B cell (primary cell): ENCODE measurements at regions not wholly inside any gene's neighbourhood (a gene's known extent, or its start where the extent isn't known, plus 50 kb on each side); places are given as distances from the start of the nearest gene placed in this dataset.
"Not testable (repeated sequence)": the region's sequence is repeated elsewhere in the genome, so short reads cannot be mapped to it uniquely, and the experiment has no call there.

Source experiments
- ATAC-seq: fragments of 200-7000 bp; cut with Tn5 transposase; one replicate; pipeline ENCODE4 v1.10.0; 2021; ENCODE audit warnings: low read depth, mild to moderate bottlenecking, moderate number of reproducible peaks, moderate library complexity
- CTCF ChIA-PET: fragments of 350-600 bp; sonication (Branson Sonifier 250); formaldehyde crosslinking; loops from one replicate; lab custom pipeline; 2021; ENCODE audit warnings: antibody characterized with exemption, inconsistent platforms; lab: Charles Lee
- POLR2A ChIA-PET: fragments of 350-600 bp; sonication (Branson Sonifier 250); formaldehyde crosslinking; loops from one replicate; lab custom pipeline; 2021; ENCODE audit warnings: antibody characterized with exemption; lab: Charles Lee
- DNase-seq: peaks from one replicate; pipeline ENCODE4 v3.0.0; 2013
- H2AFZ ChIP-seq: 2 replicates; pipeline ENCODE4 v1.6.1; 2012; ENCODE audit warnings: mild to moderate bottlenecking, low read depth, low read length; ENCODE audit not compliant: insufficient read depth, poor library complexity, severe bottlenecking
- H3K27ac ChIP-seq, 2 donors: 1 replicate in 1 of 2; 2 replicates in 1 of 2; pipeline ENCODE4 v1.5.1; 2012 to 2013; ENCODE audit warnings: low read length in 2 of 2, mild to moderate bottlenecking in 2 of 2, moderate library complexity in 1 of 2
- H3K27me3 ChIP-seq, 4 experiments: fragments of 200-600 bp in 1 of 4; sonication (generic) in 1 of 4; replicated peaks in 1 of 4; 1 replicate in 2 of 4; 2 replicates in 2 of 4; pipeline versions ENCODE4 v1.6.1 to v1.7.0; 2013 to 2016; ENCODE audit warnings: low read length in 3 of 4, mild to moderate bottlenecking in 2 of 4, mixed read lengths in 1 of 4, moderate library complexity in 1 of 4; ENCODE audit not compliant: insufficient read depth in 4 of 4, control insufficient read depth in 3 of 4; ENCODE audit errors: control extremely low read depth in 1 of 4
- H3K36me3 ChIP-seq, 2 experiments: replicated peaks in 1 of 2; 1 replicate in 1 of 2; 2 replicates in 1 of 2; pipeline versions ENCODE4 v1.6.1 to v1.7.1; 2013; ENCODE audit warnings: low read length in 1 of 2; ENCODE audit not compliant: insufficient read depth in 2 of 2, control insufficient read depth in 1 of 2; ENCODE audit errors: control extremely low read depth in 1 of 2, extremely low read depth in 1 of 2
- H3K4me1 ChIP-seq, 2 donors: fragments of 200-600 bp in 1 of 2; sonication (generic) in 1 of 2; 1 replicate in 1 of 2; 2 replicates in 1 of 2; pipeline versions ENCODE4 v1.5.1 to v1.6.1; 2013 to 2017; ENCODE audit warnings: low read length in 2 of 2; ENCODE audit not compliant: control insufficient read depth in 2 of 2, insufficient read depth in 2 of 2
- H3K4me2 ChIP-seq: replicated peaks from 2 replicates; pipeline ENCODE3; 2012; ENCODE audit warnings: mild to moderate bottlenecking, low read depth, low read length; ENCODE audit not compliant: poor library complexity, severe bottlenecking
- H3K4me3 ChIP-seq, 5 experiments: fragments of 200-600 bp in 1 of 5; sonication (generic) in 1 of 5; 1 replicate in 3 of 5; 2 replicates in 2 of 5; pipeline versions ENCODE4 v1.5.1 to v1.7.0; 2011 to 2016; ENCODE audit warnings: low read length in 4 of 5, mild to moderate bottlenecking in 4 of 5, low read depth in 2 of 5, control low read depth in 1 of 5, moderate library complexity in 1 of 5; ENCODE audit not compliant: insufficient read depth in 1 of 5; ENCODE audit errors: control extremely low read depth in 1 of 5, extremely low read depth in 1 of 5
- H3K79me2 ChIP-seq: fragments of 200-600 bp; sonication (generic); one replicate; pipeline ENCODE4 v1.6.0; 2016; ENCODE audit warnings: low read length; ENCODE audit not compliant: control insufficient read depth, insufficient read depth
- H3K9ac ChIP-seq: fragments of 200-600 bp; sonication (generic); 2 replicates; pipeline ENCODE4 v1.6.1; 2017; ENCODE audit warnings: mild to moderate bottlenecking, low read length, moderate library complexity
- H3K9me3 ChIP-seq, 3 donors: one replicate each; pipeline versions ENCODE4 v1.6.1 to v1.7.1; 2013; ENCODE audit warnings: low read length in 2 of 3; ENCODE audit not compliant: control insufficient read depth in 2 of 3, insufficient read depth in 1 of 3; ENCODE audit errors: control extremely low read depth in 1 of 3
- H4K20me1 ChIP-seq: 2 replicates; pipeline ENCODE4 v1.6.0; 2012; ENCODE audit warnings: mild to moderate bottlenecking, low read length; ENCODE audit not compliant: insufficient read depth, control insufficient read depth, poor library complexity, severe bottlenecking
- H3K27ac Mint-ChIP-seq: one replicate; pipeline ENCODE4 v1.8.0; 2021; ENCODE audit warnings: mixed read lengths
- H3K27me3 Mint-ChIP-seq: one replicate; pipeline ENCODE4 v1.8.0; 2021; ENCODE audit warnings: mixed read lengths
- H3K4me1 Mint-ChIP-seq: one replicate; pipeline ENCODE4 v1.8.0; 2021; ENCODE audit warnings: mixed read lengths
- H3K4me3 Mint-ChIP-seq: one replicate; pipeline ENCODE4 v1.8.0; 2021; ENCODE audit warnings: mixed read lengths
- H3K9me3 Mint-ChIP-seq: one replicate; pipeline ENCODE4 v1.8.0; 2022; ENCODE audit warnings: mixed read lengths; ENCODE audit not compliant: insufficient read depth
- CTCF ChIP-seq: fragments of 200-600 bp; IDR thresholded peaks from one replicate; pipeline ENCODE4 v1.8.0; 2022; ENCODE audit warnings: antibody characterized with exemption, mild to moderate bottlenecking
- EZH2 ChIP-seq: IDR thresholded peaks from 2 replicates; pipeline ENCODE4 v1.6.1; 2012; ENCODE audit warnings: borderline replicate concordance, low read depth, mild to moderate bottlenecking, moderate library complexity, low read length; ENCODE audit not compliant: insufficient read depth, poor library complexity, severe bottlenecking
- WGBS: methylation state at CpG from one replicate; pipeline ENCODE4 v1.1.5; 2013; ENCODE audit warnings: missing lambda C conversion rate; ENCODE audit not compliant: insufficient coverage; 5-methylcytosine and 5-hydroxymethylcytosine counted together
- intact Hi-C: fragments of 100-400 bp; cut with micrococcal nuclease; formaldehyde crosslinking; loops from one replicate; pipeline ENCODE4 v1.10.0; 2022

DNA sequence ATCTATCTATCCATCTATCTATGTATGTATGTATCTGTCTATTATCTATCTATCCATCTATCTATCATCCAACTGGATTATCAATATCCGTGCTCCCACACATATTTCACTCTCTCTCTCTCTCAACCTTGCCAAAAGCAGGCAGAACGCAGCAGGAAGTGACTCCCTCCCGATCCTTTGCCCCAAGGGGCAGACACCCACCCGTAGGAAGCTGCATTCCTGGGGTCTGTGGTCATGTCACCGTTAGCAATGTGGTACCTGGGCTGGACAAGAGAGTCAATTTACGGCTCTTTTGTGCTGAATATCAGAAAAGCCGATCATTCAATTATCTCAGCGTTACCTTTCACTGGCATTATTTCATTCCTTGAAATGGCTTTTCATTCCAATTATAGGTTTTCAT is 119.6 kb upstream of the PPP2R3B start:
- Mint-ChIP-seq H3K27me3 (peaks cover 7% of the 10 kb centered on the region), H3K27ac (no peak overlapping the region), H3K9me3 (peaks cover 20% of the 10 kb centered on the region), H3K4me3 (no peak overlapping the region), H3K4me1 (no peaks in the 10 kb centered on the region)
- Histone ChIP-seq H3K27me3 (peaks cover 0 to 3% (median 0%) of the 10 kb centered on the region in 4 experiments), H2AFZ (no peak overlapping the region), H3K4me1 (no peaks in the 10 kb centered on the region), H3K4me2 (no peak overlapping the region), H3K9ac (no peak overlapping the region), H3K79me2 (no peaks in the 10 kb centered on the region), H3K4me3 (no peak overlapping the region), H3K36me3 (no peaks in the 10 kb centered on the region), H3K27ac (no peak overlapping the region), H4K20me1 (no peaks in the 10 kb centered on the region), H3K9me3 (peaks cover 0 to 16% (median 0%) of the 10 kb centered on the region in 3 donors)
- POLR2A ChIA-PET: no interaction called here
- 31% methylated on average over 5 of the region's 8 CpGs for WGBS
- CTCF ChIA-PET: no interaction called here
- intact Hi-C loops: no loop called here
- DNase-seq (no peak), ATAC-seq (no peak)
- no peak for TF ChIP-seq EZH2
- TF ChIP-seq CTCF: no peak

DNA sequence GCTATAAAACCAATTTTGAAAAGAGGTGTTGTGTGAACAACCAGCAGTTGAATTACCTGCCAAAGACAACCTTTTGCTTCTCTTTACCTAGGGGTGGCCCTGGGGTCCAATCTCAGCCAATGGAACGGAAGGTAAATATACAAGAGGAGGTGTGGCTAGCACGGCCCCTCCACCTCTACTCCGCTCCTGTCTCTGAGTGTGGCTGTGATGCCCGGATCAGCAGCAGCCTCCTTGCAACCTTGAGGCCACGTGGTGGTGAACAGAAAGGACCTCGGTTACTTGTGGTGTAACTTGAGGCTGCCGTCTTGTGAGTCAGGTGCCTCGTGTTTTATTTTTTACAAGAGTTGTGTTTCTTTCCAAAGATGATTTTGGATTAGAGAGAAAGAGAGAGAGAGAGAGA is 121.5 kb upstream of the PPP2R3B start:
- H3K9me3 Mint-ChIP-seq: peaks cover 8% of the 10 kb centered on the region
- H3K4me3 Mint-ChIP-seq: no peak overlapping the region
- Histone ChIP-seq H3K27ac (no peak overlapping the region), H3K4me1 (no peaks in the 10 kb centered on the region), H3K4me2 (no peak overlapping the region), H3K9ac (no peak overlapping the region), H3K27me3 (no peaks in the 10 kb centered on the region), H3K9me3 (peaks cover 0 to 22% (median 0%) of the 10 kb centered on the region in 3 donors), H2AFZ (no peak overlapping the region), H4K20me1 (no peaks in the 10 kb centered on the region), H3K79me2 (no peaks in the 10 kb centered on the region), H3K36me3 (no peaks in the 10 kb centered on the region), H3K4me3 (no peak overlapping the region)
- H3K4me1 Mint-ChIP-seq: no peaks in the 10 kb centered on the region
- ATAC-seq (no peak), DNase-seq (no peak)
- WGBS: 88% methylated on average over 6 of the region's 8 CpGs
- no peak overlapping the region for H3K27ac Mint-ChIP-seq
- no peaks in the 10 kb centered on the region for H3K27me3 Mint-ChIP-seq
- ChIA-PET CTCF (no interaction called here), POLR2A (no interaction called here)
- no peak for TF ChIP-seq CTCF
- TF ChIP-seq EZH2: no peak
- intact Hi-C loops: no loop called here

- not testable (repeated sequence) for H3K27ac Mint-ChIP-seq, DNase-seq
Observed at GRCh38 chrX:508821-509220, 121.8 kb upstream of the SHOX start.

More at GRCh38 chrX:508821-509220, 121.8 kb upstream of the SHOX start:
- H3K4me1 Mint-ChIP-seq, H3K79me2 ChIP-seq, H3K4me3 Mint-ChIP-seq, H3K4me2 ChIP-seq, H3K4me3 ChIP-seq, CTCF ChIA-PET, H4K20me1 ChIP-seq, H3K36me3 ChIP-seq, H3K9ac ChIP-seq, H3K27me3 Mint-ChIP-seq, ATAC-seq, POLR2A ChIA-PET, H3K27me3 ChIP-seq, H3K27ac ChIP-seq, H3K9me3 Mint-ChIP-seq, H2AFZ ChIP-seq, intact Hi-C loops, H3K4me1 ChIP-seq: not testable (repeated sequence)
- peaks cover 0 to 22% (median 0%) of the 10 kb centered on the region in 3 donors for H3K9me3 ChIP-seq
- no CpG with 5 or more reads among the region's 5 CpGs for WGBS
